ENCODE measurements at regions not wholly inside any gene's neighbourhood (a gene's known extent, or its start where the extent isn't known, plus 50 kb on each side); places are given as distances from the start of the nearest gene placed in this dataset.

GRCh38 chr2:18172607-18173006 is 294.1 kb downstream of the KCNS3 start:
- intact Hi-C loops (cut with micrococcal nuclease) = no loop called here
- no peak for ATAC-seq (ENCODE audit: low read depth)
- CTCF ChIA-PET = interaction anchor here (1.2 to 1.7 kb wide), 2 partner anchors 23 to 320 kb away, joined by 5 to 6 read pairs; no protein-coding TSS in a partner anchor

GRCh38 chr2:18171191-18172139 is 293.0 kb downstream of the KCNS3 start:
- ATAC-seq (ENCODE audit: low read depth) (no peak), DNase-seq (no peak)
- Mint-ChIP-seq H3K36me3 (ENCODE audit: low read depth) (no peaks in the 10 kb centered on the region), H3K4me3 (no peak overlapping the region), H3K9me3 (peaks cover 3% of the 10 kb centered on the region), H3K27me3 (peaks cover 8% of the 10 kb centered on the region), H3K4me1 (no peaks in the 10 kb centered on the region), H3K27ac (no peak overlapping the region)
- no peak for TF ChIP-seq CTCF (IDR thresholded peaks at IDR 0.05)
- POLR2A ChIA-PET = no interaction called here
- CTCF ChIA-PET = no interaction called here
- intact Hi-C loops (cut with micrococcal nuclease) = no loop called here

More at GRCh38 chr2:18172607-18173006, 294.1 kb downstream of the KCNS3 start:
- Mint-ChIP-seq H3K36me3 (ENCODE audit: low read depth) (no peaks in the 10 kb centered on the region), H3K4me3 (no peak overlapping the region), H3K27me3 (peaks cover 4% of the 10 kb centered on the region), H3K4me1 (no peaks in the 10 kb centered on the region), H3K27ac (no peak overlapping the region), H3K9me3 (peaks cover 3% of the 10 kb centered on the region)
- DNase-seq = no peak
- POLR2A ChIA-PET = no interaction called here
- no peak for TF ChIP-seq CTCF (IDR thresholded peaks at IDR 0.05)

- no peak for TF ChIP-seq CTCF (IDR thresholded peaks at IDR 0.05)
- DNase-seq = no peak
- H3K27me3 Mint-ChIP-seq = peaks cover 12% of the 10 kb centered on the region
- POLR2A ChIA-PET = no interaction called here
- H3K4me1 Mint-ChIP-seq = no peaks in the 10 kb centered on the region
- peaks cover 2% of the 10 kb centered on the region for H3K9me3 Mint-ChIP-seq
- H3K4me3 Mint-ChIP-seq = no peak overlapping the region
- ATAC-seq (ENCODE audit: low read depth) = no peak
- intact Hi-C loops (cut with micrococcal nuclease) = no loop called here
- H3K36me3 Mint-ChIP-seq (ENCODE audit: low read depth) = no peaks in the 10 kb centered on the region
- no peak overlapping the region for H3K27ac Mint-ChIP-seq
- CTCF ChIA-PET = no interaction called here
Observed at GRCh38 chr2:18170642-18171041, 292.2 kb downstream of the KCNS3 start.

- DNase-seq = no peak
- Mint-ChIP-seq H3K27me3 (peaks cover 13% of the 10 kb centered on the region), H3K36me3 (ENCODE audit: low read depth) (no peaks in the 10 kb centered on the region), H3K9me3 (no peaks in the 10 kb centered on the region), H3K4me1 (no peaks in the 10 kb centered on the region), H3K27ac (no peak overlapping the region), H3K4me3 (no peak overlapping the region)
- ChIA-PET CTCF (no interaction called here), POLR2A (no interaction called here)
- intact Hi-C loops (cut with micrococcal nuclease) = no loop called here
- no peak for ATAC-seq (ENCODE audit: low read depth)
- TF ChIP-seq CTCF (IDR thresholded peaks at IDR 0.05) = no peak
Observed at GRCh38 chr2:18169893-18170175, 291.4 kb downstream of the KCNS3 start.

- ChIA-PET POLR2A (no interaction called here), CTCF (no interaction called here)
- Mint-ChIP-seq H3K9me3 (no peaks in the 10 kb centered on the region), H3K4me1 (no peaks in the 10 kb centered on the region), H3K4me3 (no peak overlapping the region), H3K27me3 (peaks cover 13% of the 10 kb centered on the region), H3K27ac (no peak overlapping the region), H3K36me3 (ENCODE audit: low read depth) (no peaks in the 10 kb centered on the region)
- intact Hi-C loops (cut with micrococcal nuclease) = no loop called here
- DNase-seq = no peak
- TF ChIP-seq CTCF (IDR thresholded peaks at IDR 0.05) = no peak
- ATAC-seq (ENCODE audit: low read depth) = no peak
Observed at GRCh38 chr2:18169121-18169892, 290.8 kb downstream of the KCNS3 start.

All from activated B cell treated with CpG ODN at 0.5 μM for 24 hours (primary cell).